Panc1 (cell line): ENCODE measurements at regions not wholly inside any gene's neighbourhood (a gene's known extent, or its start where the extent isn't known, plus 50 kb on each side); places are given as distances from the start of the nearest gene placed in this dataset.

ENCODE experiments used
- ATAC-seq: fragments of 200-7000 bp; cut with Tn5 transposase; 2 replicates; pipeline ENCODE4 v1.9.1; 2020; ENCODE audit warnings: mild to moderate bottlenecking, moderate library complexity
- BruUV-seq: library from RNA; stranded (reverse); fragments of 400-500 nt; replicated peaks from 2 replicates; lab custom pipeline; 2021; lab: Mats Ljungman, UMichigan
- CTCF ChIA-PET: fragments of 300-600 bp; sonication (Branson Sonifier 250); formaldehyde crosslinking; loops from one replicate; lab custom pipeline; 2022; ENCODE audit warnings: antibody characterized with exemption; lab: Charles Lee
- POLR2A ChIA-PET: fragments of 300-600 bp; sonication (Branson Sonifier 250); formaldehyde crosslinking; loops from one replicate; lab custom pipeline; 2022; ENCODE audit warnings: antibody characterized with exemption; lab: Charles Lee
- DNase-seq: peaks from one replicate; pipeline ENCODE4 v3.0.0-alpha.2; 2010; ENCODE audit warnings: low read depth, low spot score
- H3K27ac ChIP-seq: 2 replicates; pipeline ENCODE4 v1.5.1; 2011; ENCODE audit warnings: mild to moderate bottlenecking, low read length, inconsistent platforms
- H3K27me3 ChIP-seq: fragments of 200-500 bp; sonication (Bioruptor generic); 2 replicates; pipeline ENCODE4 v1.6.0; 2014; ENCODE audit warnings: low read length, inconsistent platforms; ENCODE audit not compliant: control insufficient read depth, insufficient read depth
- H3K36me3 ChIP-seq: fragments of 200-500 bp; sonication (Bioruptor generic); 2 replicates; pipeline ENCODE4 v1.5.1; 2014; ENCODE audit warnings: inconsistent platforms, mild to moderate bottlenecking, low read length, moderate library complexity; ENCODE audit not compliant: control insufficient read depth, insufficient read depth
- H3K4me1 ChIP-seq: 2 replicates; pipeline ENCODE4 v1.5.1; 2011; ENCODE audit warnings: inconsistent platforms, mild to moderate bottlenecking, low read length, moderate library complexity; ENCODE audit not compliant: control insufficient read depth, insufficient read depth
- H3K4me3 ChIP-seq, 2 experiments: 2 replicates each; pipeline ENCODE4 v1.5.1; 2011 to 2012; ENCODE audit warnings: low read depth in 2 of 2, low read length in 2 of 2, mild to moderate bottlenecking in 2 of 2, inconsistent platforms in 1 of 2, moderate library complexity in 1 of 2
- H3K9me3 ChIP-seq: fragments of 200-500 bp; sonication (Bioruptor generic); 2 replicates; pipeline ENCODE4 v1.5.1; 2014; ENCODE audit warnings: low read depth, mild to moderate bottlenecking, inconsistent platforms, low read length, moderate library complexity; ENCODE audit not compliant: control insufficient read depth, insufficient read depth
- POLR2AphosphoS5 ChIP-seq: IDR thresholded peaks from 2 replicates; pipeline ENCODE4 v1.6.1; 2012; ENCODE audit warnings: mild to moderate bottlenecking, low read depth, low read length, moderate library complexity
- SIN3A ChIP-seq: IDR thresholded peaks from 2 replicates; pipeline ENCODE4 v1.6.1; 2012; ENCODE audit warnings: low read depth, mild to moderate bottlenecking, low read length, moderate library complexity, borderline replicate concordance; ENCODE audit not compliant: insufficient read depth
- TCF7L2 ChIP-seq: IDR thresholded peaks from 2 replicates; pipeline ENCODE4 v1.6.1; 2011; ENCODE audit warnings: mild to moderate bottlenecking, low read depth, low read length, inconsistent platforms
- in situ Hi-C: cut with HindIII; loops from 2 replicates; pipeline ENCODE4 v1.10.0; 2016; ENCODE audit warnings: low sequenced_read_pairs, low pct_unique_long_range_greater_than_20kb
- intact Hi-C: fragments of 100-400 bp; cut with micrococcal nuclease; formaldehyde crosslinking; loops from one replicate; pipeline ENCODE4 v1.10.0; 2022; ENCODE audit not compliant: unreplicated experiment
- TF ChIP-seq, protein P1 (sequence below), 2 experiments: IDR thresholded peaks; 2 replicates each; pipeline ENCODE4 v1.6.1; 2011 to 2012; ENCODE audit warnings: low read depth in 2 of 2, control low read depth in 1 of 2, low read length in 1 of 2, mild to moderate bottlenecking in 1 of 2, moderate library complexity in 1 of 2; ENCODE audit not compliant: insufficient read depth in 1 of 2
- TF ChIP-seq, protein P2 (sequence below): fragments of 450-650 bp; IDR thresholded peaks from 2 replicates; pipeline ENCODE4 v1.5.1; 2017; ENCODE audit warnings: mild to moderate bottlenecking

DNA sequence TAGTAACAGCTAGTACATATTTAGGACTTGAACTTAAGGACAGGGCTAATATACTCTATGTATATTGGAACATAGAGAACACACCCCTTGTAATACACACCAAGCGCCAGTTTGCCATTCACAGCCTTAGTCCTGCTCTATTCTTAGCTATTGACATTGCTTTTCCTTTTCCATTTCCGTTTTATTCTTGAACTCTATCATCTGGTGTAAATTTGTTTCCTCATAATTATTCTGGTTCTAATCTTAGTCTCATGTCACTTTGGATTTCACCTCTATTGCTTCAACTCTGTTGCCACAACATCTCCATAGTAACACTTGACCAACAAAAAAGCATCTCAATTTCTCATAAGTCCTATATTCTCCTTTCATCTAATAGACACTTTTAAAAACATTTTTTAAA is 225.7 kb downstream of the PHLDA1 start:
- ATAC-seq (no peak), DNase-seq (no peak)
- Histone ChIP-seq H3K9me3 (peaks cover 40% of the 10 kb centered on the region; the same call in 1 of the 2 replicates), H3K36me3 (no peaks in the 10 kb centered on the region), H3K27me3 (no peaks in the 10 kb centered on the region), H3K4me1 (no peaks in the 10 kb centered on the region), H3K27ac (peak overlapping the region; percentile 68; the same call in 1 of the 2 replicates), H3K4me3 (no peak overlapping the region)
- POLR2A ChIA-PET, result no interaction called here
- in situ Hi-C loops, result no loop called here
- CTCF ChIA-PET, result no interaction called here
- no TSS peak for BruUV-seq
- intact Hi-C loops, result no loop called here
- TF ChIP-seq TCF7L2 (no peak), SIN3A (no peak), POLR2AphosphoS5 (no peak)
- TF ChIP-seq, protein P1, sequence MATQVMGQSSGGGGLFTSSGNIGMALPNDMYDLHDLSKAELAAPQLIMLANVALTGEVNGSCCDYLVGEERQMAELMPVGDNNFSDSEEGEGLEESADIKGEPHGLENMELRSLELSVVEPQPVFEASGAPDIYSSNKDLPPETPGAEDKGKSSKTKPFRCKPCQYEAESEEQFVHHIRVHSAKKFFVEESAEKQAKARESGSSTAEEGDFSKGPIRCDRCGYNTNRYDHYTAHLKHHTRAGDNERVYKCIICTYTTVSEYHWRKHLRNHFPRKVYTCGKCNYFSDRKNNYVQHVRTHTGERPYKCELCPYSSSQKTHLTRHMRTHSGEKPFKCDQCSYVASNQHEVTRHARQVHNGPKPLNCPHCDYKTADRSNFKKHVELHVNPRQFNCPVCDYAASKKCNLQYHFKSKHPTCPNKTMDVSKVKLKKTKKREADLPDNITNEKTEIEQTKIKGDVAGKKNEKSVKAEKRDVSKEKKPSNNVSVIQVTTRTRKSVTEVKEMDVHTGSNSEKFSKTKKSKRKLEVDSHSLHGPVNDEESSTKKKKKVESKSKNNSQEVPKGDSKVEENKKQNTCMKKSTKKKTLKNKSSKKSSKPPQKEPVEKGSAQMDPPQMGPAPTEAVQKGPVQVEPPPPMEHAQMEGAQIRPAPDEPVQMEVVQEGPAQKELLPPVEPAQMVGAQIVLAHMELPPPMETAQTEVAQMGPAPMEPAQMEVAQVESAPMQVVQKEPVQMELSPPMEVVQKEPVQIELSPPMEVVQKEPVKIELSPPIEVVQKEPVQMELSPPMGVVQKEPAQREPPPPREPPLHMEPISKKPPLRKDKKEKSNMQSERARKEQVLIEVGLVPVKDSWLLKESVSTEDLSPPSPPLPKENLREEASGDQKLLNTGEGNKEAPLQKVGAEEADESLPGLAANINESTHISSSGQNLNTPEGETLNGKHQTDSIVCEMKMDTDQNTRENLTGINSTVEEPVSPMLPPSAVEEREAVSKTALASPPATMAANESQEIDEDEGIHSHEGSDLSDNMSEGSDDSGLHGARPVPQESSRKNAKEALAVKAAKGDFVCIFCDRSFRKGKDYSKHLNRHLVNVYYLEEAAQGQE (IDR thresholded peaks at IDR 0.05; ENCODE audit: insufficient read depth in 1 of 2, low read depth in 2 of 2, low read length in 1 of 2), result no peak
- TF ChIP-seq, protein P2, sequence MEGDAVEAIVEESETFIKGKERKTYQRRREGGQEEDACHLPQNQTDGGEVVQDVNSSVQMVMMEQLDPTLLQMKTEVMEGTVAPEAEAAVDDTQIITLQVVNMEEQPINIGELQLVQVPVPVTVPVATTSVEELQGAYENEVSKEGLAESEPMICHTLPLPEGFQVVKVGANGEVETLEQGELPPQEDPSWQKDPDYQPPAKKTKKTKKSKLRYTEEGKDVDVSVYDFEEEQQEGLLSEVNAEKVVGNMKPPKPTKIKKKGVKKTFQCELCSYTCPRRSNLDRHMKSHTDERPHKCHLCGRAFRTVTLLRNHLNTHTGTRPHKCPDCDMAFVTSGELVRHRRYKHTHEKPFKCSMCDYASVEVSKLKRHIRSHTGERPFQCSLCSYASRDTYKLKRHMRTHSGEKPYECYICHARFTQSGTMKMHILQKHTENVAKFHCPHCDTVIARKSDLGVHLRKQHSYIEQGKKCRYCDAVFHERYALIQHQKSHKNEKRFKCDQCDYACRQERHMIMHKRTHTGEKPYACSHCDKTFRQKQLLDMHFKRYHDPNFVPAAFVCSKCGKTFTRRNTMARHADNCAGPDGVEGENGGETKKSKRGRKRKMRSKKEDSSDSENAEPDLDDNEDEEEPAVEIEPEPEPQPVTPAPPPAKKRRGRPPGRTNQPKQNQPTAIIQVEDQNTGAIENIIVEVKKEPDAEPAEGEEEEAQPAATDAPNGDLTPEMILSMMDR, result no peak

DNA sequence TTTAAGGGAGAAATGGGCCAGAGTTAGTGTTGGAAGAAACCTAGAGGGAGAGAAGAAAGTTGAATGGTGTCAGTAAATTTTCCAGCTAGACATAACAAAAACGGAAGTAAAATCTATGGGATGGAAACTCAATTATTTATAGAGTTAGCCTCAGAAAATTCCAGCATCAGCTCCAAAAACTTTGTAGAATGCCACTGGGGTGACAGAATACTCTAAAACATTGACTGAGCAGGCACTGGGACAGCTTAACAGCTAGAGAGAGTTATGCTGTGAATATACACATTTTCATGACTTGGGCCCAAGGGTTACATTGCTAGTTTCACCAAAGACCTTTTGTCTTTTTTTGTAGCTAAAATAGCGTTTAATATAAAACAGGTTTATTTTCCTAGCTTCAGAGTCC is 226.3 kb downstream of the PHLDA1 start:
- Histone ChIP-seq H3K36me3 (no peaks in the 10 kb centered on the region), H3K27ac (peak overlapping the region; percentile 68; the same call in 1 of the 2 replicates), H3K4me3 (no peak overlapping the region), H3K27me3 (no peaks in the 10 kb centered on the region), H3K9me3 (peaks cover 40% of the 10 kb centered on the region; the same call in 1 of the 2 replicates), H3K4me1 (no peaks in the 10 kb centered on the region)
- no peak for ATAC-seq
- TF ChIP-seq SIN3A (no peak), POLR2AphosphoS5 (no peak), TCF7L2 (no peak)
- CTCF ChIA-PET, result no interaction called here
- BruUV-seq, result no TSS peak
- intact Hi-C loops (no loop called here), in situ Hi-C loops (no loop called here)
- POLR2A ChIA-PET, result no interaction called here
- DNase-seq, result no peak

DNA sequence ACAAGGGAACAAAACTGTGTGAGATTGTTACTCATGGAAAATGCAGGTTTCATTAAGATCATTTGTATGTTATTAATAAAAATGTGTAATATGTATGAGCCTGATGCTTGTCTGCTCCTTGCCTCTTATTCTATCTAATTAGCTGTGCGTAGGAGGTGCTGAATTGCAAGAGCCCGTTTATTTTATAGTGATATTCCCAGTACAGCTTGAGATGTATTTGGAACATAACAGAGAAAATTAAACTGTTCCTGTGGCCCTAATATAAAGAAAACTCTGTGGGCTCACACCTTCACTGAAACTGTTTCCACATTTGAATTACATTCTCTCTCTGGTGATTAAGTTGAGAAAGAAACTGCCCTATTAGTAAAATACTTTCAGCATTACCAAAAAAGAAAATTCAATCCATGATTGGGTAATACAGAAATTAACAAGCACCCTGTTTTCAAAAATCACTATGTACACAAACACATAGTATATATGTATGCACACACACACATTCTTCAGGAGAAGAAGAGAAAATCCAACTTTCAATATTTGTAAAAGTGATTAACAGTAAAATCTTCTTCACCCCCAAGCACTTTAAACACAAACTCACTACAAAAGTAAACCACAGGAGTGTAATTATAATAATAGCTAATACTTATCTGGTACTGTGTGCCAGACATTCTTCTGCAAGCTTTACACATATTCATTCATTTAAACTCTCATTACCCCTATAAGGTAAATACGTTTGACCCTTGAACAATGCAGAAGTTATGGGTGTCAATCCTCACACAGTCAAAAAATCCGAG is 233.2 kb downstream of the PHLDA1 start:
- ChIA-PET POLR2A (no interaction called here), CTCF (no interaction called here)
- Histone ChIP-seq H3K4me1 (peaks cover 9% of the 10 kb centered on the region; the same call in 1 of the 2 replicates), H3K27ac (peak overlapping the region; percentile 84), H3K4me3 (no peak overlapping the region), H3K36me3 (no peaks in the 10 kb centered on the region), H3K9me3 (peaks cover 5% of the 10 kb centered on the region; the same call in 1 of the 2 replicates), H3K27me3 (no peaks in the 10 kb centered on the region)
- in situ Hi-C loops, result no loop called here
- 0 out of 2 replicates have a peak, but pooled peaks have one; percentile 35 for ATAC-seq
- no TSS peak for BruUV-seq
- no peak for DNase-seq
- TF ChIP-seq, protein P2, result no peak
- TF ChIP-seq POLR2AphosphoS5, result no peak
- TF ChIP-seq, protein P1 (IDR thresholded peaks at IDR 0.05; ENCODE audit: insufficient read depth in 1 of 2, low read depth in 2 of 2, low read length in 1 of 2), result no peak
- no peak for TF ChIP-seq SIN3A
- no peak for TF ChIP-seq TCF7L2
- intact Hi-C loops, result no loop called here
